HG03045 (cell line): ENCODE measurements at regions not wholly inside any gene's neighbourhood (a gene's known extent, or its start where the extent isn't known, plus 50 kb on each side); places are given as distances from the start of the nearest gene placed in this dataset.

ENCODE experiments used
- ATAC-seq: cut with Tn5 transposase; IDR thresholded peaks from one replicate; pipeline ENCODE4 v1.9.1; 2021; ENCODE audit warnings: mild to moderate bottlenecking, moderate library complexity; ENCODE audit not compliant: unreplicated experiment

DNA sequence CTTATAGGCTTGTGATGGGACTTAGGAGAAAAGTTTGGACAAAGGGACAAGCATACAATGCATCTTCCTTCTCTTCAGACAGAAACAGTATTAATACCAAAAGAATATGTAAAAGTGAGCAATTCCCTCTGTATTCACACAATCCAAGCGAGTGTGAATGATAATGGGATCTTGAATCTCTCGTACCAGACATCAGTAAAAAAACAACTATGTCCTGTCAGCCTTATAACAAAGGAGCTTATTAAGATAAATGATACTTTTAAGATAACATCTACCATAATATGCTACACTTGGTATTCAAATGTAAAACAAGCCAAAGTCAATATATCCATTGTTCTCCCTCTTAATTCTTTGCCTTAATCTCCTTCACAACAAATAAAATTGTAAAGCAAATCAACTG is 288.6 kb upstream of the CNTN6 start:
- ATAC-seq = no peak

GRCh38 chr3:805326-805725 is 287.5 kb upstream of the CNTN6 start:
- no peak for ATAC-seq

GRCh38 chr3:806006-806405 is 286.8 kb upstream of the CNTN6 start:
- ATAC-seq = no peak

DNA sequence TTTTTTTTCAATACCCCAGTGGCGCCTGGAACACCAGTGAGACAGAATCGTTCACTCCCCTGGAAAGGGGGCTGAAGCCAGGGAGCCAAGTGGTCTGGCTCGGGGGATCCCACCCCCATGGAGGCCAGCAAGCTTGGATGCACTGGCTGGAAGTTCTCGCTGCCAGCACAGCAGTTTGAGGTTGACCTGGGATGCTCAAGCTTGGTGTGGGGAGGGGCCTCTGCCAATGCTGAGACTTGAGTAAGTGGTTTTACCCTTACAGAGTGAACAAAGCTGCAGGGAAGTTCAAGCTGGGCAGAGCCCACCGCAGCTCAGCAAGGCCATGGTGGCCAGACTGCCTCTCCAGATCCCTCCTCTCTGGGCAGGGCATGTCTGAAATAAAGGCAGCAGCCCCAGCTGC is 276.2 kb upstream of the CNTN6 start:
- no peak for ATAC-seq

DNA sequence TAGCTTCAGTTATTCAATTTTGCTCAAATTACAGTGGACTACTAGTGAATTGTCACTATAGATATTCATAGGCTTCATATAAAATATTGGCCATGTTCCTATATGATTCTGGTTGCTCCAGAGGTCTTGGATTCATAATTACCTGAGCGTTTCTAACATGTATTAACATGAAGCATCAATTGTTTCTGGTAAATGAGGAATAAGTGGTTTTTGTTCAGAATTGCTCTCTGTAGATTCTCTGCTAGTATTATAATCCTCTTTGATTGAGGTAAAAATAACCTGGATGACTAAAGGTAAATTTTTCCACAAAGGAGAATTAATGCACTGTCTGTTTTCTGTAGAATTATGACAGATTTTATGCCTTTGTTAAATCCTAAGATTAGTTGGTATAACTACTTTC is 258.1 kb upstream of the CNTN6 start:
- no peak for ATAC-seq

- ATAC-seq = no peak
Observed at GRCh38 chr3:835096-835495, 257.7 kb upstream of the CNTN6 start.

DNA sequence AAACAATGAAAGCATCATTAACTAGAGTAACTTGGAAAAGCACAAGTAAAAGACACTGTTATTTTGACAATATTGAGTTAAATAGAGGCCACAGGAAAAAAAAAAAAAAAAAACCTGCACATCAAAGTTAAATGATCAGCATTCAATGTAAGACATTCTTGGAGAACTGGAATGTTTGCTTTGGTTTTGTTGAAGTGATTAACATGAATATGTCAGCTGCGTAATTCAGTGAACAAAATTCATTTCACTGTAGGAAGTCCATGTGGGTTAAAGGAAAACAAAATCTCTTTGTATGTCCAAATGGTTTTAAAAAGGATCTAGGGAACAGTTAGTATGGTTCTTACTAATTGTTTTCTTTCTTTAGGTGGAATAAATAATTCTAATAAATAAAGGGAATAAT is 252.8 kb upstream of the CNTN6 start:
- no peak for ATAC-seq

GRCh38 chr3:851098-851790 is 241.6 kb upstream of the CNTN6 start:
- ATAC-seq = no peak

GRCh38 chr3:852033-852432 is 240.8 kb upstream of the CNTN6 start:
- ATAC-seq = no peak

DNA sequence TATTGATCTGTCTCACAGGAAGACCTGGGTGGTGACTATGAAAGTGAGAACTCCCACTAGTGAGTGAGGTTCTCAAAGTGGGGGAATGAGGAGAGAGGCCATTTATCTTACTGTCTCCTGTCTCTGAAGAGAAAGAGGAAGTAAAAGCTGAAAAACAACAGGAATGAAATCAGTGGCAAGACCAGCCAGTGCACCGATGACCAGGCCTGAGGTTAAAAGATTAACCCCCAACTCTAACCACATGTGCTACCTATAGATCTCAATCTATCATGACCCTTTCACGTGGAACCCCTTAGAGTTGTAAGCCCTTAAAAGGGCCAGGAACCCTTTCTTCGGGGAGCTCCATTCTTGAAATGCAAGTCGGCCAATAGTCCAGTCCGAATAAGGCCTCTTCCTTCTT is 239.3 kb upstream of the CNTN6 start:
- ATAC-seq = no peak

DNA sequence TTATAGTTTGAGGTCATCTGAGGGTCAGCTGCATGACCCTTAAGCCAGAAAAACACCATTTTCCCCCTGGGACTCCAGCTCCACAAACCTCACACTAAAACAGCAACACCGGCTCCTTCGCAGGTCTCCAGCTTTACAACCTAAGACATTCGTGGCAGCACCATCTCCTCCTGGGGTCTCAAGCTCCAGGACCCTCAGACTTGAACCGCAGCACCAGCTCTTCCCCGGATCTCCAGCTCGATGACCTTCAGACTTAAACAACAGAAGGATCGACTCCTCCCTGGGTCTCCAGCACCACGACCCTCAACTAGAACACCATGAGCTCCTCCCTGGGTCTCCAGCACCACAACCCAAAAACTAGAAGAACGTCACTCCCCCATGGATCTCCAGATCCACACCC is 233.7 kb upstream of the CNTN6 start:
- ATAC-seq = no peak

GRCh38 chr3:861721-862120 is 231.1 kb upstream of the CNTN6 start:
- no peak for ATAC-seq

DNA sequence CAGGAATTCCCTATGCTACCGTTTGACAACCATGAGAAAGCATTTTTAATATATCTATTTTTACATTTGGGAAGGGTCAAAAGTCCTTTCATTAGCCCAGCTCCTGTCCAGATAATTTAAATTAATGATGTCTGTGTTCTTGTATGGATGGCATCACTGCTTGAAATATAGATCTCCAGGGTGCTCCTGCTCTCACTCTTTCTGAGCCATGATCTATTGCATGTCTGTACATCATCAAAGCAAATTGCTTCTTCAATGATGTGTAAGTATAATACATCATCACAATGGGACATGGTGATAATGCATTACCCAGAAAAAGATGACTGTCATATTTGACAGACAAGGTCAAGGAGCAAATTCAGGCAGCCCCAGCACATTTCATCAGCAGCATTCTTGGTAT is 223.6 kb upstream of the CNTN6 start:
- ATAC-seq = no peak

DNA sequence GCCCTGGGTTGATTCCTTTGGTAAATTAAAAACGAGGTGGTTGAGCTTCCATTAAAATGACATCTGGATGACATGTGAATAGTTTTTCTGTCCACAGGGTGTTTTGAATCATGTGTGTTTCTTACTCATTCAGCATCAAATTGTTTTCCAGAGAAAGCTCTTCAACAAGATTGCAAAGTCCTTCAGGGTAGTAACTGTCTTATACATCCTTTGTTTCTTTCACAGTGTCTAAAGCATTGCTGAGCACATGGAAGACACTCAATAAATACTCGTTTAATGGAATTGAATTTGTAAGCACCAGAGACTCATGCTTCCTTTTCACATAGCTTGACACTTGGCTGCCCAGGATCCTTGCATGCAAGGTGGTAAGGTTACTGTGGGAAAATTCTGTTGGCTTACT is 223.1 kb upstream of the CNTN6 start:
- ATAC-seq = no peak

DNA sequence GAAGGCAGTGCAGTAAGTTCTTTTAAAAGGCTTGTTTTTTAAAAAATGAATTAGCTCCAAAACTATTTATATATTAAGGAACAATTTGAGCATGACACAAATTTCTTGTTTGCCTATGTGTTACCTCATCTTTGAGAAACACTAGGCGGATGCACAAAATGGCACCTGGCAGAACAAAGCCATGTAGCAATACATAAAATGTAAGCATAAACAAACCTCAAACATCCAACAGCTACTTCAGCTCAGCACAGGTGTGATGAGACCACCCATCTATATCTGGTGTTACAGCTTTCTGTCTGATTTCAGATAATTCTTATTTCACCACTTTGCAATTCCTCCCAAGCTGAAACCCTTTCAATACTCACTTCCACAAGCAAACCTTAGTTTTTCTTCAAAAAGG is 221.2 kb upstream of the CNTN6 start:
- ATAC-seq = no peak

DNA sequence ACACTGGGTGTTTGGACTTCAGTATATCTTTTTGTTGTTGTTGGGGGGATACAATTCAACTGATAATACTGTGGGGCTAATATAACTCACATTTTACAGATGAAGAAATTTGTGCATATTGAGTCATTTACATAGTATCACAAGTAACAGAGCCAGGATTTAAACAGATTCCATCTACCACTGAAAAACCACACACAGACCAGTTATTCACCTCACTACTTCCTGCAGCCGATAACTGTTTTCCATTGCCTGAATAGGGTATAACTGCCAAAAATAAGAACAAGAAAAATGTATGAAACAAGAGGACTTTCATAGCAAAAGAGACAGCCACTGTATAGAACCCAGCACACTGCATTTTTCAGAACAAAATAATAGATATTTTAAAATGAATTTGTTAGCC is 215.8 kb upstream of the CNTN6 start:
- ATAC-seq = no peak

DNA sequence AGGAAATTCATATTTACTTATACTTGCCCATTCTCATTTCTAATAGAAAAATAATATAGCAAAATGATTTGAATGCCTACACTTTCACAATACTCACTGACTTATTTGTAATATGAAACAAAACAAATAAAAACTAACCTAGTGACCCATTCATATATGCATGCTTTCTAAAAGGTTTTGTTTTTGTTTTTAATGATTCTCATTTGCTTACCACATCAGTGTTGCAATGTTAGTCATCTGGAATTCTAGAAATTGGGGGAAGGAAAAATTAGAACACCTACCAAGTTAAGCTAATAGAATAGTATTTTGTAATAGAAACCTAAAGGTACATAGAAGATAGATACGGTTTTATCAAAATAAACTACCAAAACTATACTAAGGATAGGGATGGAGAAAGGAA is 214.1 kb upstream of the CNTN6 start:
- ATAC-seq = no peak

- no peak for ATAC-seq
Observed at GRCh38 chr3:880371-880770, 212.5 kb upstream of the CNTN6 start.

DNA sequence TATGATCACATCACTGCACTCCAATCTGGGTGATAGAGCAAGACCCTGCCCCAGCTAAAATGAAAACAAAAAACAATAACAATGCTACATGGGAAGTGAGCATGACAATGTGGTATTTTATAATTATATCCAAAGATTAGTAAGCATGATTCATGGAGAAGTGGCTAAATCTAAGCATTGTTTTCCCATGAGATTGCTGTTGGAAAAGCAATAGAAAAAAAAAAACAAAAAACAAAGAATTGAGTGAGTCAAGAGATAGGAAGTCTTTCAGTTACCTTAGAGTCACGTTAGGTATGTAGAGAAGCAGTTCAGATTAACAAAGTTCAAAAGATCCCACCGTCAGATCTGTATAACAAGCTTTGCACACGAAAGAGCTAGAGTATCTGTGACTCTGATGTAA is 210.3 kb upstream of the CNTN6 start:
- no peak for ATAC-seq

DNA sequence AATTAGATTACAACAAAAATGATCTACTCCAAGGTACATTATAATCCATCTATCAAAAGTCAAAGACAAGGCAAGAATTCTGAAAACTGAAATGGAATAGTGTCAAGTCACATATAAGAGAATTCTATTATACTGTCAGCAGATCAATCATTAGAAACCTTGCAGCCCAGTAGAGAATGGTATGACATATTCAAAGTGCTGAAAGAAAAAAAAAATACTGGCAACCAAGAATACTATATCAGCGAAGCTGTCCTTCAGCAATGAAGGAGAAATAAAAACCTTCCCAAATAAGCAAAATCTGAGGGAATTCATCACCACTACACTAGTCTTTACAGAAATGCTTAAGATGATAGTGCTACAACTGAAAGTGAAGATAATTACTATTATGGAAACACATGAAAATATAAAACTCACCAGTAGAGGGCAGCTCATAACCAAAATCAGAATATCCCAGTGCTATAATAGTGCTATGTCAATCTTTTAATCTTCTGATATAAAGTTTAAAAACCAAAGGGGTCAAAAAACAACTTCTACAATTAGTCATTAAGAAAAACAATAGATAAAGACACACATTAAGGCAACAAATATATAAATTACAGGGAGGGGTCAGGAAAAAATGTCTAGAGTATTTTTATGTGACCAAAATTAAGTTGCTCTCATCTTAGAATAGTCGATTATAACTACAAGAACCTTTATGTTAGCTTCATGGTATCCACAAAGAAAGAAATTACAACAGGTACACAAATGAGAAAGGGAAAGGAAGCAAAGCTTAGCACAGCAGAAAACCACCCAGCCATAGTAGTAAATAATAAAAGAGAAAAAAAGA is 190.7 kb upstream of the CNTN6 start:
- no peak for ATAC-seq

DNA sequence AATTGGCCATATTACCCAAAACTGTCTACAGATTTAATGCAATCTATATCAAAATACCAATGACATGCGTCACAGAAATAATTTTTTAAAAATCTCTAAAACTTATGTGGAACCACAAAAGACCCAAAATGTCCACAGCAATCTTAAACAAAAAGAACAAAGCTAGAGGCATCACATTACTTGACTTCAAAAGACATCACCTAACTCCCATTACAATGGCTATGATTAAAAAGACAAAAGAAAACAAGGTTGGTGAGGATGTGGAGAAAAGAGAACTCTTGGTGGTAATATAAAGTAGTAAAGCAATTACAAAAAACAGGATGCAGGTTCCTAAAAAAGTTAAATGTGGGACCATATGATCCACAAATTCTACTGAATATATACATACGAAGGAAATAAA is 187.6 kb upstream of the CNTN6 start:
- no peak for ATAC-seq

GRCh38 chr3:906739-907138 is 186.1 kb upstream of the CNTN6 start:
- ATAC-seq = no peak

DNA sequence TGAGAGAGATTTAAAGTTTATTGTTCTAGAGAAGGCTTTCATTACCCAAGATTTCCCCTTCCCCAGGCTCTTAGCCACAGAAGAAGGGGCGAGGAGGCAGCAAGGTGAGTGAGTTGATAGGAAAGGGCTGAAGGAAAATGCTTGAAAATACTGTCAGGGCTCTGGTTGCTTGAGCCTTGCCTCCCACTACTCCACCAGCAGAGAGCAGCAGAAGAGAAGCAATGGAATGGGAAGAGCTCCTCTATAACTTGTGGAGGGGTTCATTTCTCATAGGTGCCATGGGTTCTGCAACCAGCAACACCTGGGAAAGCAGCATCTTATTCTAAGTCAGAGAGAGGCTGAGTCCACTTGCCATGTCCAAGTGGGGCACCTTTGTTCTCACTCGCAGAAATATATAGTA is 184.0 kb upstream of the CNTN6 start:
- ATAC-seq = no peak
